ENCODE measurements at regions not wholly inside any gene's neighbourhood (a gene's known extent, or its start where the extent isn't known, plus 50 kb on each side); places are given as distances from the start of the nearest gene placed in this dataset.
A peak's percentile ranks its signal among the peaks of the same experiment; 100 is the strongest.
"Not testable (repeated sequence)": the region's sequence is repeated elsewhere in the genome, so short reads cannot be mapped to it uniquely, and the experiment has no call there.

GRCh38 chr6:135115411-135115810 lies 60.8 kb upstream of the HBS1L start:
- H3K4me3 Mint-ChIP-seq, result no peak overlapping the region
- H3K36me3 Mint-ChIP-seq (ENCODE audit: low read depth), result no peaks in the 10 kb centered on the region
- no peaks in the 10 kb centered on the region for H3K9me3 Mint-ChIP-seq
- H3K27me3 Mint-ChIP-seq, result no peaks in the 10 kb centered on the region
- Histone ChIP-seq H3K9me3 (ENCODE audit: control insufficient read depth in 1 of 2, insufficient read depth in 1 of 2, low read length in 2 of 2) (no peaks in the 10 kb centered on the region), H3K36me3 (ENCODE audit: insufficient read depth, low read length) (no peaks in the 10 kb centered on the region), H3K27me3 (ENCODE audit: control insufficient read depth in 1 of 2, insufficient read depth in 2 of 2, low read length in 2 of 2) (no peaks in the 10 kb centered on the region), H3K4me3 (ENCODE audit: low read length) (no peak overlapping the region), H3K27ac (ENCODE audit: low read depth in 1 of 2, low read length in 2 of 2) (no peak overlapping the region), H3K4me1 (ENCODE audit: insufficient read depth, low read length) (peaks cover 16% of the 10 kb centered on the region)
- ChIA-PET CTCF (interaction anchor here (1.6 kb wide), 1 partner anchor 27 kb away, joined by 3 read pairs; no protein-coding TSS in a partner anchor), POLR2A (interaction anchor here (1.3 to 3.4 kb wide), 4 partner anchors 12 to 67 kb away, joined by 3 to 17 read pairs (median 4); no protein-coding TSS in a partner anchor)
- H3K27ac Mint-ChIP-seq, result peak overlapping the region; percentile 78
- ATAC-seq (ENCODE audit: poor library complexity) (no peak), DNase-seq (no peak)
- no peak for TF ChIP-seq CTCF (IDR thresholded peaks at IDR 0.05)
- intact Hi-C loops (cut with DNase I, micrococcal nuclease), result no loop called here
- peaks cover 65% of the 10 kb centered on the region for H3K4me1 Mint-ChIP-seq (ENCODE audit: low read depth)

- Histone ChIP-seq H3K4me1 (ENCODE audit: insufficient read depth, low read length) (peaks cover 18% of the 10 kb centered on the region), H3K36me3 (ENCODE audit: insufficient read depth, low read length) (no peaks in the 10 kb centered on the region), H3K27me3 (ENCODE audit: control insufficient read depth in 1 of 2, insufficient read depth in 2 of 2, low read length in 2 of 2) (no peaks in the 10 kb centered on the region), H3K9me3 (ENCODE audit: control insufficient read depth in 1 of 2, insufficient read depth in 1 of 2, low read length in 2 of 2) (no peaks in the 10 kb centered on the region), H3K27ac (ENCODE audit: low read depth in 1 of 2, low read length in 2 of 2) (no peak overlapping the region), H3K4me3 (ENCODE audit: low read length) (no peak overlapping the region)
- Mint-ChIP-seq H3K9me3 (no peaks in the 10 kb centered on the region), H3K27me3 (no peaks in the 10 kb centered on the region), H3K4me1 (ENCODE audit: low read depth) (peaks cover 71% of the 10 kb centered on the region), H3K4me3 (no peak overlapping the region), H3K36me3 (ENCODE audit: low read depth) (no peaks in the 10 kb centered on the region), H3K27ac (no peak overlapping the region)
- TF ChIP-seq CTCF (IDR thresholded peaks at IDR 0.05), result no peak
- POLR2A ChIA-PET, result interaction anchor here (0.8 to 3.4 kb wide), 6 partner anchors 11 to 68 kb away, joined by 3 to 17 read pairs (median 4); partner anchors contain the start of gene HBS1L
- CTCF ChIA-PET, result interaction anchor here (1.6 kb wide), 1 partner anchor 26 kb away, joined by 3 read pairs; no protein-coding TSS in a partner anchor
- ATAC-seq (ENCODE audit: poor library complexity), result no peak
- peak in 2 of 14 experiments; percentile 16 to 63 for DNase-seq
- intact Hi-C loops (cut with DNase I, micrococcal nuclease), result no loop called here
Observed at GRCh38 chr6:135114355-135115145, 59.9 kb upstream of the HBS1L start.

GRCh38 chr6:135113860-135114259 lies 59.2 kb upstream of the HBS1L start:
- ChIA-PET CTCF (no interaction called here), POLR2A (interaction anchor here (0.8 to 3.4 kb wide), 2 partner anchors 11 to 19 kb away, joined by 4 to 17 read pairs; no protein-coding TSS in a partner anchor)
- Mint-ChIP-seq H3K27me3 (no peaks in the 10 kb centered on the region), H3K4me3 (no peak overlapping the region), H3K27ac (no peak overlapping the region), H3K36me3 (ENCODE audit: low read depth) (no peaks in the 10 kb centered on the region), H3K9me3 (no peaks in the 10 kb centered on the region), H3K4me1 (ENCODE audit: low read depth) (peaks cover 71% of the 10 kb centered on the region)
- no peaks in the 10 kb centered on the region for H3K27me3 ChIP-seq (ENCODE audit: control insufficient read depth in 1 of 2, insufficient read depth in 2 of 2, low read length in 2 of 2)
- TF ChIP-seq CTCF (IDR thresholded peaks at IDR 0.05), result no peak
- intact Hi-C loops (cut with DNase I, micrococcal nuclease), result no loop called here
- H3K4me3 ChIP-seq (ENCODE audit: low read length), result no peak overlapping the region
- ATAC-seq (ENCODE audit: poor library complexity) (no peak), DNase-seq (no peak)
- H3K9me3 ChIP-seq (ENCODE audit: control insufficient read depth in 1 of 2, insufficient read depth in 1 of 2, low read length in 2 of 2), result no peaks in the 10 kb centered on the region
- H3K36me3 ChIP-seq (ENCODE audit: insufficient read depth, low read length), result no peaks in the 10 kb centered on the region
- H3K4me1 ChIP-seq (ENCODE audit: insufficient read depth, low read length), result peaks cover 18% of the 10 kb centered on the region
- no peak overlapping the region for H3K27ac ChIP-seq (ENCODE audit: low read depth in 1 of 2, low read length in 2 of 2)

- H3K4me3 ChIP-seq (ENCODE audit: low read length); DNase-seq; H3K36me3 Mint-ChIP-seq (ENCODE audit: low read depth); H3K27me3 ChIP-seq (ENCODE audit: control insufficient read depth in 1 of 2, insufficient read depth in 2 of 2, low read length in 2 of 2); H3K27me3 Mint-ChIP-seq; H3K4me3 Mint-ChIP-seq; H3K36me3 ChIP-seq (ENCODE audit: insufficient read depth, low read length); H3K9me3 ChIP-seq (ENCODE audit: control insufficient read depth in 1 of 2, insufficient read depth in 1 of 2, low read length in 2 of 2); H3K9me3 Mint-ChIP-seq; CTCF ChIA-PET; H3K27ac Mint-ChIP-seq; intact Hi-C loops (cut with DNase I, micrococcal nuclease); POLR2A ChIA-PET; H3K27ac ChIP-seq (ENCODE audit: low read depth in 1 of 2, low read length in 2 of 2); ATAC-seq (ENCODE audit: poor library complexity): not testable (repeated sequence)
- peaks cover 18% of the 10 kb centered on the region for H3K4me1 ChIP-seq (ENCODE audit: insufficient read depth, low read length)
- H3K4me1 Mint-ChIP-seq (ENCODE audit: low read depth), result peaks cover 64% of the 10 kb centered on the region
Observed at GRCh38 chr6:135112951-135113350, 58.3 kb upstream of the HBS1L start.

- H3K9me3 ChIP-seq (ENCODE audit: control insufficient read depth in 1 of 2, insufficient read depth in 1 of 2, low read length in 2 of 2); H3K27ac ChIP-seq (ENCODE audit: low read depth in 1 of 2, low read length in 2 of 2); H3K9me3 Mint-ChIP-seq; H3K36me3 Mint-ChIP-seq (ENCODE audit: low read depth); H3K4me3 ChIP-seq (ENCODE audit: low read length); CTCF ChIA-PET; H3K27me3 ChIP-seq (ENCODE audit: control insufficient read depth in 1 of 2, insufficient read depth in 2 of 2, low read length in 2 of 2); H3K36me3 ChIP-seq (ENCODE audit: insufficient read depth, low read length); ATAC-seq (ENCODE audit: poor library complexity); H3K27me3 Mint-ChIP-seq; H3K4me3 Mint-ChIP-seq; H3K4me1 ChIP-seq (ENCODE audit: insufficient read depth, low read length); intact Hi-C loops (cut with DNase I, micrococcal nuclease); H3K27ac Mint-ChIP-seq; DNase-seq: not testable (repeated sequence)
- peaks cover 50% of the 10 kb centered on the region for H3K4me1 Mint-ChIP-seq (ENCODE audit: low read depth)
- POLR2A ChIA-PET, result interaction anchor here (0.6 to 1.1 kb wide), 2 partner anchors 10 to 16 kb away, joined by 3 to 4 read pairs; no protein-coding TSS in a partner anchor
Observed at GRCh38 chr6:135110261-135110781, 55.7 kb upstream of the HBS1L start.
